ENCODE measurements at regions not wholly inside any gene's neighbourhood (a gene's known extent, or its start where the extent isn't known, plus 50 kb on each side); places are given as distances from the start of the nearest gene placed in this dataset. TPM values are rescaled to one million over a fixed set of nuclear protein-coding genes. Genes with fewer than 3 reads are reported as not detected.

DNA sequence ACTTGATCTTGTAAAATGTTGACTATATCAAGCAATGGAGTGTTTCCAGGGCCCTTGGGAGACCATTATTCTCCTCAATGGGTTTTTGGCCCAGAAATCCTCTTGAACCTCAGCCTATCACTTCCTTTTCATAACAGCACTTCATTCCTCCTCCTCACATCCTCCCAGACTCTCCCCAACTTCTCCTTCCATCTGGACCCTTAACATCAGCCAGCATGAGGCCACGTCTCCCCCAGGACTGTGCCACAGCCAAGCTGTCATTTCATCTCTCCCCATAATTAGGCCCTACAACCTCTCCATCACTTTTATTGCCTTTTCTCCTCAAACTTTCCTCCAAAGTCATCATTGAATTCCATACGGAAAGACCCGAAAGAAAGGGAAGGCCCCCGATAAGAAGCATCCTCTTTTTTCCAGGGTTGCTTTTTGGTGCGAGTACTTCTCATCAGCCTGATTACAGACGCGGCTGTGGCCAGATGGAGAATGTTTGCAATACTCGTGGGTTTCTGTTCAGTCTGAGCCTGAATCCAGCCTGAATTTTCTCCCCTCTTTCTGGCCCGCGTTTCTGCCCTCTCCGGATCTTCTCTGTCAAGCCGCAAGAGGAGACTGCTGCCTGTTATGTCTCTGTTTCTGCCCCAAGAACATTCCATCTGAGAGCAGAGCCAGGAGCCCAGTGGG is 52.7 kb upstream of the SLC25A33 start:
- ATAC-seq (no peak), FAIRE-seq (no peak), DNase-seq (ENCODE audit: low read depth, low spot score) (no peak)
- BruUV-seq (replicated peaks) = no TSS peak
- H3K4me3 ChIP-seq = no peak overlapping the region
- H3K36me3 ChIP-seq (ENCODE audit: control insufficient read depth in 2 of 2, insufficient read depth in 2 of 2, low read length in 1 of 2) = no peaks in the 10 kb centered on the region
- no peaks in the 10 kb centered on the region for H3K9me3 ChIP-seq (replicated peaks; ENCODE audit: control insufficient read depth, insufficient read depth, low read length)
- peaks cover 0 to 2% of the 10 kb centered on the region in 2 experiments; a peak in 1 of 4 replicates for H3K27me3 ChIP-seq (replicated peaks in 1 of 2; ENCODE audit: control insufficient read depth in 2 of 2, insufficient read depth in 2 of 2, low read length in 1 of 2)
- no peak overlapping the region for H3K9ac ChIP-seq (ENCODE audit: control insufficient read depth, insufficient read depth, low read length)
- no peak overlapping the region for H3K4me2 ChIP-seq (ENCODE audit: control insufficient read depth, insufficient read depth)
- TF ChIP-seq, protein P1, sequence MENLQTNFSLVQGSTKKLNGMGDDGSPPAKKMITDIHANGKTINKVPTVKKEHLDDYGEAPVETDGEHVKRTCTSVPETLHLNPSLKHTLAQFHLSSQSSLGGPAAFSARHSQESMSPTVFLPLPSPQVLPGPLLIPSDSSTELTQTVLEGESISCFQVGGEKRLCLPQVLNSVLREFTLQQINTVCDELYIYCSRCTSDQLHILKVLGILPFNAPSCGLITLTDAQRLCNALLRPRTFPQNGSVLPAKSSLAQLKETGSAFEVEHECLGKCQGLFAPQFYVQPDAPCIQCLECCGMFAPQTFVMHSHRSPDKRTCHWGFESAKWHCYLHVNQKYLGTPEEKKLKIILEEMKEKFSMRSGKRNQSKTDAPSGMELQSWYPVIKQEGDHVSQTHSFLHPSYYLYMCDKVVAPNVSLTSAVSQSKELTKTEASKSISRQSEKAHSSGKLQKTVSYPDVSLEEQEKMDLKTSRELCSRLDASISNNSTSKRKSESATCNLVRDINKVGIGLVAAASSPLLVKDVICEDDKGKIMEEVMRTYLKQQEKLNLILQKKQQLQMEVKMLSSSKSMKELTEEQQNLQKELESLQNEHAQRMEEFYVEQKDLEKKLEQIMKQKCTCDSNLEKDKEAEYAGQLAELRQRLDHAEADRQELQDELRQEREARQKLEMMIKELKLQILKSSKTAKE (IDR thresholded peaks at IDR 0.05; ENCODE audit: low read depth, poor library complexity, severe bottlenecking) = no peak
- TF ChIP-seq SP1 (IDR thresholded peaks at IDR 0.05; ENCODE audit: low read depth, low read length) = no peak
- TF ChIP-seq CREM (IDR thresholded peaks at IDR 0.05; ENCODE audit: low read depth) = no peak
- TF ChIP-seq GATAD2B (conservative IDR thresholded peaks at IDR 0.05; ENCODE audit: low read depth) = no peak
- no peak for TF ChIP-seq RAD21 (IDR thresholded peaks at IDR 0.05; ENCODE audit: insufficient read depth, low read depth, low read length)
- H3K4me1 ChIP-seq (ENCODE audit: control insufficient read depth, insufficient read depth, low read length) = 0 out of 2 replicates have a peak, but pooled peaks cover 5% of the 10 kb centered on the region
- in situ Hi-C loops (cut with MboI) = no loop called here
- CTCF ChIA-PET = interaction anchor here (1.2 to 6.8 kb wide), 2 partner anchors 197 to 220 kb away, joined by 5 to 123 read pairs; no protein-coding TSS in a partner anchor
- 69% methylated on average over 12 of the region's 12 CpGs for WGBS (ENCODE audit: insufficient coverage, insufficient replicate concordance, low lambda C conversion rate, missing lambda C conversion rate)
- SMC1A ChIA-PET (ENCODE audit: uncharacterized antibody, unreplicated experiment) = no interaction called here
- H3K79me2 ChIP-seq (ENCODE audit: control insufficient read depth, insufficient read depth, low read length) = no peaks in the 10 kb centered on the region
- RAD21 ChIA-PET (ENCODE audit: unreplicated experiment) = interaction anchor here (1.6 kb wide), 1 partner anchor 197 kb away, joined by 5 read pairs; no protein-coding TSS in a partner anchor
- no peak overlapping the region for H2AFZ ChIP-seq (ENCODE audit: control insufficient read depth, low read depth, low read length)
- no peak overlapping the region for H3K27ac ChIP-seq (ENCODE audit: control insufficient read depth, insufficient read depth)
- POLR2A ChIA-PET = no interaction called here
- intact Hi-C loops (cut with micrococcal nuclease; ENCODE audit: unreplicated experiment) = no loop called here
- no peaks in the 10 kb centered on the region for H4K20me1 ChIP-seq (ENCODE audit: control insufficient read depth, insufficient read depth)

Small RNAs in the stretch of these regions (small RNA-seq; reads per million reads assigned to genes)
- gene RNA5SP40 = not detected
